Inferior parietal cortex (tissue), 1 donor: ENCODE measurements at regions not wholly inside any gene's neighbourhood (a gene's known extent, or its start where the extent isn't known, plus 50 kb on each side); places are given as distances from the start of the nearest gene placed in this dataset.
A peak's percentile ranks its signal among the peaks of the same experiment; 100 is the strongest.
"Not testable (repeated sequence)": the region's sequence is repeated elsewhere in the genome, so short reads cannot be mapped to it uniquely, and the experiment has no call there.

Source experiments
- DNase-seq: peaks from one replicate; pipeline ENCODE4 v3.0.0-alpha.2; 2016; ENCODE audit errors: extremely low spot score

- peak; percentile 85 for DNase-seq
Measured at GRCh38 chr16:85275533-85276249, 163.4 kb upstream of the CIBAR2 start.

- DNase-seq, result no peak
Measured at GRCh38 chr16:85276258-85276657, 164.0 kb upstream of the CIBAR2 start.

- no peak for DNase-seq
Measured at GRCh38 chr16:85276721-85277120, 164.4 kb upstream of the CIBAR2 start.

- no peak for DNase-seq
Measured at GRCh38 chr16:85278839-85279238, 166.6 kb upstream of the CIBAR2 start.

GRCh38 chr16:85279402-85279801 lies 167.1 kb upstream of the CIBAR2 start:
- DNase-seq, result no peak

GRCh38 chr16:85279825-85280545 lies 167.7 kb upstream of the CIBAR2 start:
- DNase-seq, result no peak

- no peak for DNase-seq
Measured at GRCh38 chr16:85281181-85281580, 168.9 kb upstream of the CIBAR2 start.

GRCh38 chr16:85282842-85283241 lies 170.6 kb upstream of the CIBAR2 start:
- DNase-seq, result no peak

- DNase-seq, result no peak
Measured at GRCh38 chr16:85283305-85284050, 171.2 kb upstream of the CIBAR2 start.

- no peak for DNase-seq
Measured at GRCh38 chr16:85284141-85284817, 172.0 kb upstream of the CIBAR2 start.

GRCh38 chr16:85285681-85286065 lies 173.4 kb upstream of the CIBAR2 start:
- DNase-seq, result peak; percentile 60

GRCh38 chr16:85286066-85286831 lies 174.0 kb upstream of the CIBAR2 start:
- DNase-seq, result peak; percentile 87

- peak; percentile 65 for DNase-seq
Measured at GRCh38 chr16:85286951-85287814, 174.9 kb upstream of the CIBAR2 start.

- not testable (repeated sequence) for DNase-seq
Measured at GRCh38 chr16:85287815-85288109, 175.5 kb upstream of the CIBAR2 start.

- DNase-seq, result no peak
Measured at GRCh38 chr16:85288341-85288868, 176.1 kb upstream of the CIBAR2 start.

GRCh38 chr16:85288869-85289660 lies 176.8 kb upstream of the CIBAR2 start:
- no peak for DNase-seq

GRCh38 chr16:85289760-85290625 lies 177.7 kb upstream of the CIBAR2 start:
- no peak for DNase-seq

- no peak for DNase-seq
Measured at GRCh38 chr16:85290626-85291301, 178.5 kb upstream of the CIBAR2 start.
